K562 (cell line): ENCODE measurements at regions not wholly inside any gene's neighbourhood (a gene's known extent, or its start where the extent isn't known, plus 50 kb on each side); places are given as distances from the start of the nearest gene placed in this dataset.

ENCODE experiments used
- CAMTA2 ChIP-seq: fragments of 250-450 bp; sonication (Bioruptor Pico); conservative IDR thresholded peaks from 2 replicates; pipeline ENCODE4 v1.5.1; 2022
- CTCF ChIP-seq, 3 experiments: IDR thresholded peaks in 2 of 3; conservative IDR thresholded peaks in 1 of 3; 2 replicates each; pipeline ENCODE4 v1.5.1; 2011 to 2012; ENCODE audit warnings: low read length in 3 of 3, mild to moderate bottlenecking in 3 of 3, control low read depth in 2 of 3, improper control_type of control experiment in 1 of 3, inconsistent platforms in 1 of 3, low read depth in 1 of 3, mixed read lengths in 1 of 3, moderate library complexity in 1 of 3; ENCODE audit not compliant: insufficient read depth in 2 of 3
- FOXP4 ChIP-seq: sonication (generic); formaldehyde crosslinking; IDR thresholded peaks from 2 replicates; pipeline ENCODE4 v1.8.0; 2022; ENCODE audit warnings: mild to moderate bottlenecking, missing genetic modification reagents, borderline replicate concordance
- NR2C2 ChIP-seq, 2 experiments: fragments of 200-800 bp in 1 of 2; sonication (Bioruptor generic) in 1 of 2; sonication (generic) in 1 of 2; formaldehyde crosslinking in 1 of 2; IDR thresholded peaks; 2 replicates each; pipeline versions ENCODE4 v1.6.1 to v1.8.0; 2016 to 2022; ENCODE audit warnings: mild to moderate bottlenecking in 1 of 2, missing compliant biosample characterization in 1 of 2, missing genetic modification characterization in 1 of 2, missing genetic modification reagents in 1 of 2
- POLR2AphosphoS5 ChIP-seq: IDR thresholded peaks from 2 replicates; pipeline ENCODE4 v1.6.1; 2011; ENCODE audit warnings: mild to moderate bottlenecking, low read depth, low read length, moderate library complexity; ENCODE audit not compliant: control insufficient read depth, insufficient read depth
- TBP ChIP-seq: optimal IDR thresholded peaks from 2 replicates; pipeline ENCODE3; 2011; ENCODE audit warnings: low read depth, low read length, improper control_type of control experiment
- YY1 ChIP-seq, 3 experiments: IDR thresholded peaks; 2 replicates each; pipeline ENCODE4 v1.6.1; 2011; ENCODE audit warnings: low read length in 2 of 3, mild to moderate bottlenecking in 2 of 3, moderate library complexity in 2 of 3, borderline replicate concordance in 1 of 3, control low read depth in 1 of 3, low read depth in 1 of 3; ENCODE audit not compliant: insufficient read depth in 3 of 3, insufficient replicate concordance in 2 of 3, control insufficient read depth in 1 of 3, insufficient read length in 1 of 3; ENCODE audit errors: extremely low read depth in 1 of 3
- ZNF12 ChIP-seq: sonication (generic); formaldehyde crosslinking; IDR thresholded peaks from 2 replicates; pipeline ENCODE4 v1.4.0; 2020; ENCODE audit warnings: mild to moderate bottlenecking, missing genetic modification reagents

GRCh38 chr1:14486401-14487201 is 111.9 kb upstream of the KAZN start:
- no peak for TF ChIP-seq YY1 (IDR thresholded peaks at IDR 0.05; ENCODE audit: borderline replicate concordance in 1 of 3, control insufficient read depth in 1 of 3, extremely low read depth in 1 of 3, insufficient read depth in 3 of 3, insufficient read length in 1 of 3, insufficient replicate concordance in 2 of 3, low read depth in 1 of 3, low read length in 2 of 3)
- no peak for TF ChIP-seq FOXP4 (CRISPR knock-in tag)
- TF ChIP-seq CAMTA2 (CRISPR knock-in tag) = no peak
- no peak for TF ChIP-seq TBP
- TF ChIP-seq CTCF (IDR thresholded peaks at IDR 0.05 in 2 of 3, conservative IDR thresholded peaks at IDR 0.05 in 1 of 3; ENCODE audit: insufficient read depth in 2 of 3, low read depth in 1 of 3, low read length in 3 of 3) = no peak
- no peak for TF ChIP-seq POLR2AphosphoS5
- no peak for TF ChIP-seq NR2C2 (CRISPR knock-in tag; IDR thresholded peaks at IDR 0.05)
- no peak for TF ChIP-seq NR2C2 (tag; IDR thresholded peaks at IDR 0.05)
- no peak for TF ChIP-seq ZNF12 (CRISPR knock-in tag)
